Gastroesophageal sphincter (tissue), 3 donors: ENCODE measurements at regions not wholly inside any gene's neighbourhood (a gene's known extent, or its start where the extent isn't known, plus 50 kb on each side); places are given as distances from the start of the nearest gene placed in this dataset.

ENCODE experiments used
- CTCF ChIP-seq, 4 experiments: fragments of 200-600 bp in 2 of 4; fragments of 450-650 bp in 2 of 4; sonication (generic) in 1 of 4; IDR thresholded peaks; one replicate each; pipeline ENCODE4 v1.5.1; 2017 to 2019; ENCODE audit warnings: antibody characterized with exemption in 4 of 4, mild to moderate bottlenecking in 2 of 4, moderate library complexity in 2 of 4
- POLR2AphosphoS5 ChIP-seq: sonication (generic); formaldehyde crosslinking; IDR thresholded peaks from one replicate; pipeline ENCODE4 v1.6.1; 2017; ENCODE audit warnings: antibody characterized with exemption

- TF ChIP-seq POLR2AphosphoS5 (no peak), CTCF (IDR thresholded peaks at IDR 0.05) (no peak)
Observed at GRCh38 chr17:63086483-63087185, 120.6 kb downstream of the TANC2 start.
